Retina (tissue), 1 donor: ENCODE measurements at regions not wholly inside any gene's neighbourhood (a gene's known extent, or its start where the extent isn't known, plus 50 kb on each side); places are given as distances from the start of the nearest gene placed in this dataset.

Experiments used
- DNase-seq: peaks from one replicate; pipeline ENCODE4 v3.0.0-alpha.2; 2016

- DNase-seq: no peak
Measured at GRCh38 chr10:57314046-57314445, 953.0 kb upstream of the ZWINT start.

GRCh38 chr10:57303566-57303965 lies 942.5 kb upstream of the ZWINT start:
- DNase-seq: no peak

- no peak for DNase-seq
Measured at GRCh38 chr10:57300718-57301117, 939.7 kb upstream of the ZWINT start.

- no peak for DNase-seq
Measured at GRCh38 chr10:57294698-57295097, 933.6 kb upstream of the ZWINT start.

- no peak for DNase-seq
Measured at GRCh38 chr10:57288754-57289153, 927.7 kb upstream of the ZWINT start.

- DNase-seq: no peak
Measured at GRCh38 chr10:57262892-57263291, 901.8 kb upstream of the ZWINT start.

- DNase-seq: no peak
Measured at GRCh38 chr10:57260175-57260574, 899.1 kb upstream of the ZWINT start.

- DNase-seq: no peak
Measured at GRCh38 chr10:57249615-57250281, 888.7 kb upstream of the ZWINT start.

GRCh38 chr10:57247271-57247670 lies 886.2 kb upstream of the ZWINT start:
- no peak for DNase-seq

GRCh38 chr10:57225920-57226319 lies 864.9 kb upstream of the ZWINT start:
- no peak for DNase-seq

- no peak for DNase-seq
Measured at GRCh38 chr10:57224811-57225210, 863.8 kb upstream of the ZWINT start.

GRCh38 chr10:57222603-57223002 lies 861.5 kb upstream of the ZWINT start:
- DNase-seq: no peak

- no peak for DNase-seq
Measured at GRCh38 chr10:57222129-57222528, 861.1 kb upstream of the ZWINT start.

GRCh38 chr10:57221674-57222073 lies 860.6 kb upstream of the ZWINT start:
- no peak for DNase-seq

- DNase-seq: no peak
Measured at GRCh38 chr10:57218382-57218781, 857.3 kb upstream of the ZWINT start.

GRCh38 chr10:57202356-57202755 lies 841.3 kb upstream of the ZWINT start:
- DNase-seq: no peak

GRCh38 chr10:57188846-57189245 lies 827.8 kb upstream of the ZWINT start:
- DNase-seq: no peak

GRCh38 chr10:57186201-57186600 lies 825.1 kb upstream of the ZWINT start:
- no peak for DNase-seq

GRCh38 chr10:57169597-57169996 lies 808.5 kb upstream of the ZWINT start:
- DNase-seq: no peak

- DNase-seq: no peak
Measured at GRCh38 chr10:57168611-57169240, 807.7 kb upstream of the ZWINT start.

GRCh38 chr10:57165671-57166070 lies 804.6 kb upstream of the ZWINT start:
- DNase-seq: no peak

GRCh38 chr10:57162231-57162630 lies 801.2 kb upstream of the ZWINT start:
- DNase-seq: no peak

- DNase-seq: no peak
Measured at GRCh38 chr10:57161157-57161556, 800.1 kb upstream of the ZWINT start.

GRCh38 chr10:57145548-57145947 lies 784.5 kb upstream of the ZWINT start:
- DNase-seq: no peak
